Inferior parietal cortex (tissue), 1 donor: ENCODE measurements at regions not wholly inside any gene's neighbourhood (a gene's known extent, or its start where the extent isn't known, plus 50 kb on each side); places are given as distances from the start of the nearest gene placed in this dataset.

Experiments used
- DNase-seq: peaks from one replicate; pipeline ENCODE4 v3.0.0-alpha.2; 2016; ENCODE audit errors: extremely low spot score

DNA sequence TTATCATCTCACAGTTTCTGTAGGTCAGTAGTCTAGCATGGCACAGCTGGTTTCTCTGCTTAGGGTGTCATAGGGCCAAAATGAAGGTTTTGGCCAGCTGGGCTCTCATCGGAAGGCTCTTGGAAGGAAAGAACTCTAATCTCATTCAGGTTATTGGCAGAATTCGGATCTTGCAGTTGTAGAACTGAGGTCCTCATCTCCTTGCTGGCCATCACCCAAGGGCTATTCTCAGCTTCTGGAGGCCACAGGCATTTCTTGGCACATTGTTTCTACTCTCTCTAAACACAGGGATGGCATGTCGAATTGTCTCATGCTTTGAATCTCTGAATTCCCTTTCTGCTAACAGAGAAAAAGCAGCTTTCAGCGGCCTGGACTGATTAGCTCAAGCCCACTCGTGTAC is 258.0 kb upstream of the SMARCA2 start:
- DNase-seq: no peak

DNA sequence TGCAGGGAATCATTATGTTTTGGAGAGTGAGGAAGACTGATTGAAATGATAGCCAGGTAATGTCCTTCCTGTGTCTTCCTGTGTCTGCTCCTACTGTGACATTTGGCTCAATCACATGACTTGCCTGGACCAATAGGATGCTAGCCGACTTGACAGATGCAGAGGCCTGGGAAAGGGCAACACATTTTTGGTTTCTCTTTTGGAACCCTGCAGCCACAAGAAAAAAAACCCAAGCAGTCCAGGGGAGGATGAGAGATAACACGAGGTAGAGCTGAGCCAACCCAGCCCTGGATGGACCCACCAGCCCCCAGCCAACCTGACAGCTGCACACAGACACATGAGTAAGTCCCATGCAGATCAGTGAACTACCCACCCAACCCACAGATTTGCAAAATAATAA is 256.1 kb upstream of the SMARCA2 start:
- DNase-seq: no peak

DNA sequence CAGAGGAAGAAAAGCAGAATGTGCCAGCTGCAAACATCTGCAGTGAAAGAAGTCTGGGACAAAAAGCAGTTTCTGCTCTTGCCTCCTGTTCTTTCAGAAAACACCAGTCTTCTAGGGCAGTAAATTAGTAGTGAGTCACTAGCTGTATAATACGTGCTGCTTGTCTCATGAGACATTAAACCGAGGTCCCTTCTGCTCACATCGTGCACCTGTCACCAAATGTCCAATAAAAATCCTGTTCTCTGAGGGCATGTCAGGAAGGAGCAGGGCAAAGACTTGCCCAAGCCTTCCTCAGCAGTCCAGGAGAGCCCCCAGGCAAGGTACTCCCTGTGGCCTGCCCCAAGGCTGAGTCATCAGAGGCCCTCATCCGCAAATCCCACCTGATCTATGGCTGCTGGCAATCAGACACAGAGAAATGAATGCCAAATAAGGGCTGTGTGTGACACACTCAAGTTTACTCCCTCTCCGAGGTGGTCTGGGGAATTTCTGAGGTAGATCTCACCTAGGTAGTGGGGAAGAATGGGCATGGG is 255.3 kb upstream of the SMARCA2 start:
- no peak for DNase-seq

DNA sequence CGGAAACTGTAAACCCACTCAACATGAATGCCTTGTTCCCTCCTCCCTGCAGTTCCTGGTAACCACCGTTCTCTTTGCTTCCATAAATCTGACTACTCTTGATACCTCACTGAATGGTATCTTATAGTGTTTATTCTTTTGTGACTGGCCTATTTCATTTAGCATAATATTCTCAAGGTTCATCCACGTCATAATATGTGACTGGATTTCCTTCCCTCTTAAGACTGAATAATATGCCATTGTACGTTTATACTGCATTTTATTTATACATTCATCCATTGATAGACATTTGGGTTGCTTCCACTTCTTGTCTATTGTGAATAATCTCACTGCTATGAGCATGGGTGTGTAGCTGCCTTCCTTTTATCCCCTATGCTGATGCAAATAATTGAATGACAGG is 253.3 kb upstream of the SMARCA2 start:
- no peak for DNase-seq

DNA sequence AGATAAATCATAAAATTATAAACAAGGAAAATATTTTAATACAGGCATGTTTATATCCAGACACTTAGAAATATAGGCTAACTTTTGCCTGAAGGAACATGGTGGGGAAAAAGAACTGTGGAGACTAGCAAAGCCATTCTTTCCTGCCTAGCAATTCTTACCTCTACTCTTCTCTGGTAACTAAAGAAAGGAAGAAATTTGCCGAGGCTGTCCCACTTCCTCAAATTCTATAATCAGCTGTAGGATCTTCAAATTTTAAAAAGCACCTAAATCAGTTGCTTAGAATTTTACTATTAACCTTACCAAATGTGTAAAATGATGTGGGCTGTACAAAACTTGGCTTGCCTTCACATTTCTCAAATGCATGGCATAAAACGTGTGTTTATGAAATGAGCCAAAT is 249.1 kb upstream of the SMARCA2 start:
- no peak for DNase-seq

DNA sequence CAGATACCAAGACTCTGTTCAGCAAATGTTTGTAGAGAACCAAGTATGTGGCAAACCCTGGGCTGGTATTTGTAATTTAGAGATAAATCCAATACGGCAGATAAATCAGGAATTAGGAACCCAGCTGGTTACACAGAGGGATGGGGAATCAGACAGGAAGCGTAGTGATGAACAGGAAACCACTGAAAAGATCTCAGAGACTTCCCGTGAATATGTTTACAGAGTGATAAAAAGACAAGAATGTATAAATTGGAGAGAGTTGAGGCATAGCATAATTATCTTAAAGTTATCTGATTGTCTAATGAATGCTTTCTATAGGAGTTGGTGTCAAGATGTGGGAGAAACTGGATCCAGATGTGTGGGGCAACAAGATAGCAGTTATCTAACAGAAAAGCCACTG is 246.6 kb upstream of the SMARCA2 start:
- no peak for DNase-seq

DNA sequence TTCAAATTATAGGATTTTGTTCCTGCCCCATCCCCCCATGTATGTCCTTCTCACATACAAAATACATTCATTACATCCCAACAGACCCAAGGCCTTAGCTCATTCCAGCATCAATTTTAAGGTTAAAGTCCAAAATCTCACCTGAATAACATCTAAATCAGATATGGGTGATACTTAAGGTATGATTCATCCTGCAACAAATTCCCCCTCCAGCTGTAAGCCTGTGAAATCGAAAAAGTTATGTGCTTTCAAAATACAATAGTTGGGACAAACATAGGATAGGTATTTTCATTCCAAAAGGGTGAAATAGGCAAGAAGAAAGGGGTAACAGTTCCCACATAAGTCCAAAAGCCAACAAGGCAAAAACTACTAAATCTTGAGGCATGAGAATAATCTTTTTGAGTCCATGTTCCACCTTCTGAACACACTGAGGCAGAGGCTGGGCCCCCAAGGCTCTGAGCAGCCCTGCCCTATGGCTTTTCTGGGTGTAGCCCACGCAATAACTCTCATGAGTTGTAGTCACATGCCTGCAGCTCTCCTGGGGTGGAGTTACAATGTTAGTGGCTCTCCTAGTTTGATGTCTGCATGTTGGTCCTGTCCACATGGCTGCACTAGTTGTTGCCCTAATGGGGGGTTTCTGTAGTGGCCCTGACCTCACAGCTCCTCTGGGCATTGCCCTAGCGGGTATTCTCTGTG is 243.9 kb upstream of the SMARCA2 start:
- DNase-seq: no peak

DNA sequence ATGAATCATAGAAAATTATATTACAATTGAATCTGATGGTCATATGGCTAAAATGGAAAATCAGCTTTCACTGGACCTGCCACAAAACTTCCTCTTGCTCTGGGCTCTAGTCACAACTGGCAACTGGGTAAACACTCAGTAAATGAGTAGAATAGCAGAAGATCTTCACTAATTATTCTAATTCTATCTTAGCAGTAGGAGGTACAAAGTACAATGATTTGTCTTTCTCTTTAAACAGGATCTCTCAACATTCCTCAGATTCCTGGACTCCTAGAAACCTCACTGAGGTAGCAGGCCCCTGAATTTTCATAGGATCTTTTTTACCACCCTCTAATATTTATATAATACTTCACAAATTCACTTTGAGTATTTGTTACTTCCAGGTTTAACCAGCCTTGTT is 239.9 kb upstream of the SMARCA2 start:
- DNase-seq: no peak

DNA sequence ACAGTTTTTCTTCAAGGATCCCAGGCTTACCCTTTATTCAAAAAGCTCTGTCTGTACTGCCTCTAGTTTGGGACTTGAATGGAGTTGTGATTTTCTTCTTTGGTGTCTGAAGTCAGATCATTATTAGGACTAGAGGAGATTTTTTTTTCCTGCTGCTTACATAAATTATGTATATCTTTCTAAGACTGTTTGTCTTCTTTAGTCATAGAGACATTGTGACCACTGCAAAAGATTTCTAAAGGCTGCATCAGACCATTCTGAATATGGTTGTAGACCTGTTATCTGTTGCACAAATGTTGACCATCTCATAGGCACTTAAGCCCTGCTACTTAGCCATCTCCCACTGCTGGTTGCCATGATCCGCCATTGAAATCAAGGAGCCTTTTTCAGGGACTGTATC is 238.5 kb upstream of the SMARCA2 start:
- DNase-seq: no peak

DNA sequence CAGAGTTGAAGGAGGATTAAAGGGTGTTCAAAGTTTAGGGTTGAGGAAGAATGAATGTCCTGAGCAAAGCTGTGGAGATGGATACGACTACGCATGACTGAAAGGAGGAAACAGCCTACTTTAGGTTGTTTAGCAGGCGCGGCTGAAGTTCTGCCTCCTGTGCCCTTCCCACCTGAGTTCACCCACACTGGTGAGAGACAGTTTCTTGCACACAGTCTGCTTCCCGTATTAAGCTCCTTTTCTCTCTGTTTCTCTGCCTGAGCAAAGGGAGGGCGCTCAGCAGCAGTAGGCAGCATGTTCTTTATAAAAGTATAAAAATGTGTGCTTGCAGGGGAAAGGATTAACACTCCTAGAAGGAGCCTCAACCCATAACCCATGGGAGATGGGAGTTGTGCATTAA is 224.0 kb upstream of the SMARCA2 start:
- DNase-seq: no peak

DNA sequence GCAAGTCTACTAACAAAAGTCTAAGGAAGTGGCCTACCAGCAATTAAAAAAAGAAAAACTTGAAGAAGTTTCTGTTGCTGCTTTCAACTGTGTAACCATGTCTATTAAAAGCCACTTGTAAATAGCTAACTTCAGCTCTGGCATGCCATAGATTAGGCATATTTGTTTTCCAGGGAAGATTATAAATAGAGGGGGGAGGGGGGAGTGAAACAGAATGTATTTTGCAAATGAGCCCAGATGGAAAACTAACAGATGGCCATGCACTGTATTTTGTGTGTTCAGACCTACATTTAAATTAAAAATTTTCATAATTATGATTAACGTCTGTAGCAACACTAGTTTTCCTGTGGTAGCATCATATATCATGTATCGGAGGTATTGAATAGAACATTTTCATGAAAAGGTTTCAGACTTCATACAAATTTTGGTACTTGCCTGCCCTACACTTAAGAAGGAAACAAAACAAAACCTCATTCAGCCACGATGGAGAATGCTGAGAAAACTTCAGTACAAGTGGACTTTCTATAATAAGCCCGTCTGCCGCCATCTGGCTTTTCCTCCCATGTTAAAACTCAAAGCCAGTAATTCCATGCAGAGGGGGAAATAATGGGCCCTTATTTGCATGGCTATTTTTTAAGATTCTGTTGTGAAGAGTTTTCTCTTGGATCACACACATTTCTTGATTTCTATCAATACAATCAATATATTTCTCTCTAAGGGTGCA is 220.4 kb upstream of the SMARCA2 start:
- no peak for DNase-seq

DNA sequence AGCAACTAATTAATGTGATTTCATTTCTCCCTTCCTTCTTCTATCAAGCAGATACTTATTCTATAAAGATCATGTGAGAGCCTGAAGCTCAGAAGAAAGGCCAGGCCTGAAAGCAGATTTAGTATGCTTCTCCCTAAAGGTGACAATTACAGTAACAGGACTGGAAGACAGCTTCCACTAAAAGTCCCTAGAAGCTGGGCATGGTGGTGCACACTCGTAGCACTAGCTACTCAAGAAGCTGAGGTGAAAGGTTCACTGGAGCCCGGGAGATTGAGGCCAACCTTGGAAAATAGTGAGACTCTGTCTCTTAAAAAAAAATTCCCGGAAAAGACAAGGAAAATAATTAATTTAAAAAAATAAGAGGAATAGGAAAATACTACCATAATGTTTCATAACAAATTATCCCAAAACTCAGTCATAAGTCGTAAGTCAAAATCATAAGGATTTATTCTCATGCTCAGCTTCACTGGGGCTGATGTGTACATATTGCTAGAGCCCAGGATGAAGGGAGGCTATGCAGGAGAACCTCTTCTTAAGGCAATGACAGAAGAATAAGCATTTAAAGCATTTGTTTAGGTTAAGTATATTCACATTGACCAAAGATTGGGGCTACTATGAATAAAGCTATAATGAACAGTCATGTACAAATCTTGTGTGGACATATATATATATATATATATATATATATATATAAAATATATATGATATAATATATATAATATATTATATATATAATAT is 210.8 kb upstream of the SMARCA2 start:
- DNase-seq: no peak

DNA sequence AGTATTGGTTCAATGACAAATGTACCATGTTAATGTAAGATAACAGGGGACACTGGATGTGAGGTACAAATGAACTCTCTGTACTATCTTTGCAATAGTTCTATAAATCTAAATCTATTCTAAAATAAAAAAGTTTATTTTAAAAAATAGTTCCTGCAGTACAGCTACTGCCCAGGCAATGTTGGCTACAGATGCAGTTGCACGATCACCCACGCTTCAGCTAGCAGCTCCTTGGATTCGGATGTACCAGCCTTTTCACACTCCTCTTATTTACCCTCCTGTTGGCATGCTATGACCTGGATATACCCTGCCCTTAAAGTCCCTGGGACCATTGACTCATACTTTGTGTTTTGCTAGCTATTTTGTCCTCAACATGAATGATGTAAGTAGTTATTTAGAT is 185.4 kb upstream of the SMARCA2 start:
- no peak for DNase-seq

DNA sequence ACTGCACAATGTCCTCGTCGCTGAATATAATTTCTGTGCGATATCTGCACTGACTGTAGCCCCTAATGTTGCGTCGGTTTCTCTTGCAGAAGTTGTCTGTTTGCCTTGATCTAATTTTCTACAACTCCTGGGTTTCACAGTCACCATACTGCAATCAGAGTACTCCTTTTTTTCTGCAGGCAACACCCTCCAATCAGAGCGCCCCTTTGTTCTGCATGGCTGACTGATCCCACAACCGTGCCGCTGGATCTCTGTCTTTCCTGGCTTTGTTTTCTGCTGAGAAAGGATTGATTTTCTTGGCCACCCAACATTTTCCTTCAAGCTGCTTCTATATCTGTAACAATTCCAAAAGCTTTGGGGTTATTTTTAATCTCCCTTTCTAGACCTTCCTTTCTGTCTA is 182.2 kb upstream of the SMARCA2 start:
- DNase-seq: no peak

DNA sequence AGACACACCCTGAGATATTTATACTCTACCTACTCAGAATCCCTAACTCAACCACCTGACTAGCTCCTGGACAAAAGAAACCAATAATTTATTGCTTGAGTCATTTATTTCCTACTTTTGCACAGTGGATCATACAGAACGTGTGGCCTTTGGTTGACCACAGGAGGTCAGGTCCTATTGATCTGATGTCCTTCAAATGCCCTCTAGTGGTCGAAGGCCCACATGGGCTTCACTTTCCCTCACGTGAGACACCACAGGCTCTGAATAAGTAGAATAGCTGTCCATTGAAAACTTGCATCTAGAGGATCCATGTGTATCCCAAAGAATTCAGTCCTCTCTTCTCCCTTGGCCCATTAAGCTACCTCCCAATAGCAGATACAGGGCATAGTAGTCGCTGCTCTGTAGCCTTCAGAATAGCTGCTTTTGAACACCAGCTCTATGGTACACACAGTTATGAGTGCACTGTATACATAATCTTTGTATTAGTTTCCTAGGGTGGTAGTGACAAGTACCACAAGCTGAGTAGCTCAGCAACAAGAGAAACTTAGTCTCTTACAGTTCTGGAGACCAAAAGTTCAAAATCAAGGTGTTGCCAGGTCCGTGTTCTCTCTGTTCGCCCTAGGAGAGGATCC is 177.6 kb upstream of the SMARCA2 start:
- DNase-seq: peak; percentile 37

DNA sequence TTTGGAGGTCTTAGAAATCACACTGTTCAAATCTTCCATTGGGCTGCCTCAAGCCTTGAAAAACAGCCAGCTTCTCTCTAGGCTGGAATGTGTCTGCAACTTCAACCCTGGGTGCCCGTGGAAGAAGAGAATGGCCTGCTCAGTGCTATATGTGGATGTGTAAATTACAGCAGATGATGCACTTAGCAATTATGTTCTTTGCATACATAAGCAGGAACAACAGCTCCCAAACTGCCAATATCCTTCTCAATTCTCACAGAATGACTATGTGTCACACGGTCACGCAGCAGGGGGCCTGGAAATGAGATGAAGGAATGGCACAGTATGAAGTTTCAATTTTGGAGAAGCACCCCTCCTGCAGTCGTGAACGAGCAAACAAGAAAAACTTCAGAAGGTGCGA is 175.2 kb upstream of the SMARCA2 start:
- DNase-seq: no peak

DNA sequence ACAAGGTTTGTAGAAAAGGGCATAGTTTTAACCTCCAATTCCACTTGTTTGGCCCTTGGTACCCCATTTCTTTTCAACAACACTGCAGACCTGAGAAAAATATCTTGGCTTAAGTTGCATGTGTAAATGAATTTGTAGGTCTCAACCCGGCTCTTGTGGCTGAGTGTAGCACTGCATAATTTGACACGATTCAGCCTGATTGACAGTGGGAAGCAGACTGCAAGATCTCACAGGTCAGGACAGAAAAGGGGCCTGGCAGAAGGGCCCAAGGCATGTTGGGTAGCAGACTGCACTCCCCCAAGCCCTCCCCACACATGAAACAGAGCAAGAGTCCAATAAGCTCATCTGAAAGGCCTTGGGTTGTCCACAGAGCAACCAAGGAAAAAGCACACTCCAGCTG is 169.7 kb upstream of the SMARCA2 start:
- no peak for DNase-seq

DNA sequence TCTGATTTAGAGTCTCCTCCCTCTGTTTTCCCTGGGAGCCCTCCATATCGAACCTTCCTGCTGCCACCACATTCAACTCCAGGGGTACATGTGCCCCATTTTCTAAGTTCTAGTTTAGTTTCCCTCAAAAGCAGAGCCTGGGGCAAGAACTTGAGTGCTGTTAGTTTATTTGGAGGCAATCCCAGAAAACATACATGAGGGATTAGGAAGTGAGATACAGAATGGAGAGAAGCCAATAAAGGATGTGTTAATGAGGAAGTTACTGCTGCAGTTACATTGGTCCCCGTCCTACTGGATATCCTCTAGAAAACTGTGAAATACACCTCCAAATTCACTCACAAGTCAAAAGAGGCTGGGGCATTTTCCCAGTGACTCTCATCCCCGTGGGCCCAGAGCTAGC is 159.4 kb upstream of the SMARCA2 start:
- no peak for DNase-seq

DNA sequence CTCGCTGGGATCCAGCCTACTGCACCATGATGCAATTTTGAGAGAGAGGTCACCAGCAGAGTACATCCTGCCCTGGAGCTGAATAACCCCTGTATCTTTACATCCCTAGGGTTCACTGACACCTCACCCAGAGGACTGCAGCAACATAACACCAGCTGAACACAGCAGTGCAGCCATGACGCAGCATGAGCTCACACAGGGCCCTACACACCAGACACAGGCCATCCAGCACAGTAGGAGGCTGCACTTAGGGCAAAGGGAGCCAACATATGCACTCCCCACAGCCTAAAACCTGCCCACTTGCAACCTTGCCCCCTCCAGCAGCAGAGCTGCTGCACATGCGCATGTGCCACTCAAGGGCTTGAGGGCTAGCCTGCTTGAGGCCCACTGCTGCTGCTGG is 157.3 kb upstream of the SMARCA2 start:
- no peak for DNase-seq

DNA sequence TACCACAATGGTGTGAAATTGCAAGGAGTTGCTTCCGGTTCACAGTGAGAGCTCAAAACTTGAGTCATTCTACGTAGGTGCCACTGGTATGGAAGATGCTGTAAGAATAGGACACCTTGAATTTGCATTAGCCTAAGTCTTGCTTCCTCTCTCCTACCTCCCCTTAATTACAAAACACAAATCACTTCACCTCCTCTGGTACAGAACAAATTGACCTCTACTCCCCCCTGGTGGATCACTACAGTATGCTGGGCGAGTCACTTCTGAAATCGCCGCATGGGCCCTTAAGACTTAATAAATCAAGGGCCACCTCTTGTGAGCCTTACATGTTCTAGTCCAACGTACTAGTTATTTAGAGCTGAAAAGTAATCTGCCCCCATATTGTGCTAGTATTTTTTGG is 145.3 kb upstream of the SMARCA2 start:
- no peak for DNase-seq

DNA sequence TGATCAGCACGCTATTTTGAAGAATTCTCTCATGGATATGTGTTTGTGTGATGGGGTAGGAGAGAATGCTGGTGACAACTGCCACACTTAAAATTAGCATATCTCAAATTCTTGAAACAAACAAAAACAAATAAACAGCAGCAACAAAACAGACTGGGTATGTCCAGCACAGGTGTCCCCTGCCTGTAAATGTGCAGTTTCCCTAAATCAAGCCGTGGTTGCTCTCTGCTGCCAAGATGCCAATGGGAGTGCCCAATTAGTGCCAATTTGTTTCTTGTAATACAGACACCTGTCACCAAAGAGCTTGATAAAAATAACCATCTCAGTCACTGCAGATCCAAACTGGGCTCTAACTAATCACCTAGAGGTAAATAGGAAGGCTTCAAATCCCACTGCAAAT is 144.2 kb upstream of the SMARCA2 start:
- DNase-seq: no peak
